ENCODE measurements at regions not wholly inside any gene's neighbourhood (a gene's known extent, or its start where the extent isn't known, plus 50 kb on each side); places are given as distances from the start of the nearest gene placed in this dataset.

DNA sequence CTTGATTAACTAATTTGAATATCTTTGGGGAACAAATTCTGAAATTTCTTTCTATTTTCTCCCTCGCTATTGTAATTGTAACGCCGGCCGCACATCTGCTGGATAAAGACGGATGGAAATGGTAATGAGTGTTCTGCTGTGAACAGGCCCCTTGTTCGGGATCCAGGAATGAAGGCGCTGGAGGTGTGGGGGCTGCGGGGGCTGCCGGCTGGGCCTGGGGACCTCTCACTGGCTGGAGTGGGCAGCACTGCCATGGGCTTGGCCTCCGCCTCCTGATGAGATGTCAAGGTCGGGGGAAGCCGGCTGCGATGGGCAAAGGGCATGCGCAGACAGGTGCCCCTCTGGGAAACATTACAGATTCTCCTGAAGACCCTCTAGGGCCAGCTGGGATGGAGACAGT lies 175.4 kb downstream of the PHETA1 start:
- Histone ChIP-seq H3K27ac (ENCODE audit: low read depth, low read length) (no peak overlapping the region), H3K79me2 (ENCODE audit: control insufficient read depth, insufficient read depth, low read length, poor library complexity) (no peaks in the 10 kb centered on the region), H4K8ac (ENCODE audit: low read depth, low read length) (no peak overlapping the region), H3K18ac (ENCODE audit: low read length) (no peak overlapping the region), H2BK120ac (ENCODE audit: insufficient read depth, low read length, poor library complexity) (no peak overlapping the region), H4K12ac (ENCODE audit: low read depth, low read length) (no peak overlapping the region), H2AFZ (ENCODE audit: insufficient read depth, low read length, poor library complexity) (no peak overlapping the region), H2BK5ac (ENCODE audit: low read depth, low read length, poor library complexity) (no peak overlapping the region), H3K9me3 (ENCODE audit: insufficient read depth, low read depth, low read length) (no peaks in the 10 kb centered on the region), H4K91ac (ENCODE audit: low read depth, low read length) (no peak overlapping the region), H2BK12ac (ENCODE audit: low read length) (no peak overlapping the region), H3K14ac (ENCODE audit: low read length) (no peak overlapping the region), H3K79me1 (ENCODE audit: low read length) (no peaks in the 10 kb centered on the region), H3K27me3 (ENCODE audit: insufficient read depth, low read length) (no peaks in the 10 kb centered on the region), H3K23ac (ENCODE audit: low read length) (no peak overlapping the region), H3K4me1 (ENCODE audit: control insufficient read depth in 1 of 2, insufficient read depth in 2 of 2, low read length in 2 of 2) (no peaks in the 10 kb centered on the region), H3K9ac (ENCODE audit: low read length) (no peak overlapping the region), H2AK5ac (ENCODE audit: low read length) (no peak overlapping the region), H3K4me2 (ENCODE audit: low read length) (no peak overlapping the region), H3K4ac (ENCODE audit: low read depth, low read length) (no peak overlapping the region), H3K36me3 (ENCODE audit: control insufficient read depth in 1 of 2, insufficient read depth in 2 of 2, low read length in 2 of 2) (no peaks in the 10 kb centered on the region), H3K4me3 (ENCODE audit: low read depth, low read length) (no peak overlapping the region)
- no CpG with 5 or more reads among the region's 14 CpGs for WGBS (ENCODE audit: extremely low coverage, insufficient coverage, insufficient read length)
- no peak for DNase-seq

DNA sequence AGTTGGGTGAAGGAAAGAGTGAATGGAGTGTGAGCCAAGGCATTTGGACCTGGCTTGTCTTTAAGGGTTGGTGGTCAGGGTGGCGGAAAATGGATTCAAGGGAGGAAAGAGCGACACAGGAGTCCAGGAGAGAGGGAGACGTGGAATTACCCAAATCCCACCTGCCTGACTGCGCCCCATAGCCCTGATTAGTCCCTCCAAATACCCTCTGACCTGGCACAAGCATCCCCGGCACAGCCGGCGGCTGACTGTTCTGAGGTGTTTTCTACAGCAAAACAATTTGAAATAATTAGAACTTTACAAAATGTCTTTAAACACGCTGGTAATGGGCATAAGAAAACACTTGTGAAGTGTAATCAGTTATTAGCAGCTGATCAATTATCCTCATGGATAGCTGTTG lies 175.8 kb downstream of the PHETA1 start:
- no peaks in the 10 kb centered on the region for H3K79me2 ChIP-seq (ENCODE audit: control insufficient read depth, insufficient read depth, low read length, poor library complexity)
- no CpG with 5 or more reads among the region's 8 CpGs for WGBS (ENCODE audit: extremely low coverage, insufficient coverage, insufficient read length)
- no peak overlapping the region for H2BK120ac ChIP-seq (ENCODE audit: insufficient read depth, low read length, poor library complexity)
- H3K4ac ChIP-seq (ENCODE audit: low read depth, low read length), result no peak overlapping the region
- no peaks in the 10 kb centered on the region for H3K27me3 ChIP-seq (ENCODE audit: insufficient read depth, low read length)
- no peak overlapping the region for H4K12ac ChIP-seq (ENCODE audit: low read depth, low read length)
- H2BK5ac ChIP-seq (ENCODE audit: low read depth, low read length, poor library complexity), result no peak overlapping the region
- no peak overlapping the region for H3K23ac ChIP-seq (ENCODE audit: low read length)
- H3K9me3 ChIP-seq (ENCODE audit: insufficient read depth, low read depth, low read length), result no peaks in the 10 kb centered on the region
- no peaks in the 10 kb centered on the region for H3K79me1 ChIP-seq (ENCODE audit: low read length)
- H4K91ac ChIP-seq (ENCODE audit: low read depth, low read length), result no peak overlapping the region
- H2AFZ ChIP-seq (ENCODE audit: insufficient read depth, low read length, poor library complexity), result no peak overlapping the region
- no peak overlapping the region for H2AK5ac ChIP-seq (ENCODE audit: low read length)
- H2BK12ac ChIP-seq (ENCODE audit: low read length), result no peak overlapping the region
- no peak overlapping the region for H3K14ac ChIP-seq (ENCODE audit: low read length)
- no peak overlapping the region for H3K9ac ChIP-seq (ENCODE audit: low read length)
- no peak overlapping the region for H3K4me3 ChIP-seq (ENCODE audit: low read depth, low read length)
- H4K8ac ChIP-seq (ENCODE audit: low read depth, low read length), result no peak overlapping the region
- no peaks in the 10 kb centered on the region for H3K36me3 ChIP-seq (ENCODE audit: control insufficient read depth in 1 of 2, insufficient read depth in 2 of 2, low read length in 2 of 2)
- DNase-seq, result no peak
- no peak overlapping the region for H3K18ac ChIP-seq (ENCODE audit: low read length)
- no peak overlapping the region for H3K4me2 ChIP-seq (ENCODE audit: low read length)
- H3K27ac ChIP-seq (ENCODE audit: low read depth, low read length), result no peak overlapping the region
- H3K4me1 ChIP-seq (ENCODE audit: control insufficient read depth in 1 of 2, insufficient read depth in 2 of 2, low read length in 2 of 2), result no peaks in the 10 kb centered on the region

DNA sequence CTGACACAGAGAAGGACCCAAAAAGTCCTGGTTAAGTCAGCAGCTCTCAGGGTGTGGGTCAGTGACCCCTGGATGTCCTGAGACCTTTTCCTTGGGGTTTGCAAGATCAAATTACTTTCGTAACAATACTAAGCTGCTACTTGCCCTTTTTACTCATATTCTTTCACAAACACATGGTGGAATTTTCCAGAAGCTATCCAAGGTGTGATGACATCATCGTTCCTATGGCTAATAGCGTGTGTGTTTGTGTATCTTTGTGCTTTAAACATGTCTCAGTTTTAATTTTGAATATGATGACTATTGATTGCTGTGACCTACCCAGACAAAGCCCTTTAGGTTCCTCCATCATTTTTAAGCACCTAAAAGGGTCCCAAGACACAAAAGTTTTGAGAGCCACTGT lies 176.2 kb downstream of the PHETA1 start:
- DNase-seq, result no peak
- no CpG with 5 or more reads among the region's 3 CpGs for WGBS (ENCODE audit: extremely low coverage, insufficient coverage, insufficient read length)

DNA sequence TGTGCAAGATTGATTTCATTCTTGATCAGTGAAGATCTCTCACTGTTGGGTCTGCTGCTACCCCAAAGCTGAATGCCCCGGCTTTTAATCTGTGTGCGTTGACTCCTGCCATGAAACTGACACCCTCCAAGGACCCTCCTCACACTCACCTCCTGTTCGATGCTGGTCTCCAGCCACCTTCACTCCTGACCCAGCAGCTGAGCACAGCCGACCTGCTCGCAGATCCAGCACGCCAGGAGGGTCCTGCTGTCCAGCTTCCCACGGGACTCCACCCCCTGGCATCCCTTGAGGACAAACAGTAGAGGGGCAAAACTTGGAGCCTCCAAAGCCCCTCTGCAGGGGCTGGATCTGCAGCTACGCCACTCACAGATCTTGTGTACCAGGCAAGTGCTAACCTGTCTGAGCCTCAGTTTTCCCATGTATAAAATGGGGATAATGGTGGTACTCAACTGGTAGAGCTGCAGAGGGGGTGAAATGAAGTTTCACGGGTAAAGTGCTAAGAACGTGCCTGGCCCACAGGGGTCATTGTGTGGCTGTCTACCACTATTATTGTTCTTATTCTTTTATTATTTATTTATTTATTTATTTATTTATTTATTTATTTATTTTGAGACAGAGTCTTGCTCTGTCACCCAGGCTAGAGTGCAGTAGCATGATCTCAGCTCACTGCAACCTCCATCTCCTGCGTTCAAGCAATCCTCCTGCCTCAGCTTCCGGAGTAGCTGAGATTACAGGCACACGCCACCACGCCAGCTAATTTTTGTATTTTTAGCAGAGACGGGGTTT lies 178.0 kb downstream of the PHETA1 start:
- Histone ChIP-seq H3K4me3 (ENCODE audit: low read depth, low read length) (no peak overlapping the region), H3K4me1 (ENCODE audit: control insufficient read depth in 1 of 2, insufficient read depth in 2 of 2, low read length in 2 of 2) (no peaks in the 10 kb centered on the region), H3K27ac (ENCODE audit: low read depth, low read length) (no peak overlapping the region), H3K18ac (ENCODE audit: low read length) (no peak overlapping the region), H3K79me2 (ENCODE audit: control insufficient read depth, insufficient read depth, low read length, poor library complexity) (no peaks in the 10 kb centered on the region), H3K23ac (ENCODE audit: low read length) (no peak overlapping the region), H2BK5ac (ENCODE audit: low read depth, low read length, poor library complexity) (no peak overlapping the region), H2BK12ac (ENCODE audit: low read length) (no peak overlapping the region), H3K14ac (ENCODE audit: low read length) (no peak overlapping the region), H2BK120ac (ENCODE audit: insufficient read depth, low read length, poor library complexity) (no peak overlapping the region), H3K27me3 (ENCODE audit: insufficient read depth, low read length) (no peaks in the 10 kb centered on the region), H3K4ac (ENCODE audit: low read depth, low read length) (no peak overlapping the region), H3K9me3 (ENCODE audit: insufficient read depth, low read depth, low read length) (no peaks in the 10 kb centered on the region), H2AFZ (ENCODE audit: insufficient read depth, low read length, poor library complexity) (no peak overlapping the region), H3K9ac (ENCODE audit: low read length) (no peak overlapping the region), H4K8ac (ENCODE audit: low read depth, low read length) (no peak overlapping the region), H3K4me2 (ENCODE audit: low read length) (no peak overlapping the region), H3K79me1 (ENCODE audit: low read length) (no peaks in the 10 kb centered on the region), H4K91ac (ENCODE audit: low read depth, low read length) (no peak overlapping the region), H3K36me3 (ENCODE audit: control insufficient read depth in 1 of 2, insufficient read depth in 2 of 2, low read length in 2 of 2) (no peaks in the 10 kb centered on the region), H2AK5ac (ENCODE audit: low read length) (no peak overlapping the region), H4K12ac (ENCODE audit: low read depth, low read length) (no peak overlapping the region)
- no CpG with 5 or more reads among the region's 15 CpGs for WGBS (ENCODE audit: extremely low coverage, insufficient coverage, insufficient read length)
- DNase-seq, result no peak

More for the DNA sequence above, 176.2 kb downstream of the PHETA1 start:
- Histone ChIP-seq H4K91ac (ENCODE audit: low read depth, low read length) (no peak overlapping the region), H3K4ac (ENCODE audit: low read depth, low read length) (no peak overlapping the region), H3K4me1 (ENCODE audit: control insufficient read depth in 1 of 2, insufficient read depth in 2 of 2, low read length in 2 of 2) (no peaks in the 10 kb centered on the region), H3K18ac (ENCODE audit: low read length) (no peak overlapping the region), H3K79me1 (ENCODE audit: low read length) (no peaks in the 10 kb centered on the region), H3K27me3 (ENCODE audit: insufficient read depth, low read length) (no peaks in the 10 kb centered on the region), H3K36me3 (ENCODE audit: control insufficient read depth in 1 of 2, insufficient read depth in 2 of 2, low read length in 2 of 2) (no peaks in the 10 kb centered on the region), H3K9me3 (ENCODE audit: insufficient read depth, low read depth, low read length) (no peaks in the 10 kb centered on the region), H3K4me3 (ENCODE audit: low read depth, low read length) (no peak overlapping the region), H2AK5ac (ENCODE audit: low read length) (no peak overlapping the region), H3K79me2 (ENCODE audit: control insufficient read depth, insufficient read depth, low read length, poor library complexity) (no peaks in the 10 kb centered on the region), H4K12ac (ENCODE audit: low read depth, low read length) (no peak overlapping the region), H3K9ac (ENCODE audit: low read length) (no peak overlapping the region), H2BK12ac (ENCODE audit: low read length) (no peak overlapping the region), H2BK120ac (ENCODE audit: insufficient read depth, low read length, poor library complexity) (no peak overlapping the region), H4K8ac (ENCODE audit: low read depth, low read length) (no peak overlapping the region), H3K27ac (ENCODE audit: low read depth, low read length) (no peak overlapping the region), H2BK5ac (ENCODE audit: low read depth, low read length, poor library complexity) (no peak overlapping the region), H3K23ac (ENCODE audit: low read length) (no peak overlapping the region), H3K14ac (ENCODE audit: low read length) (no peak overlapping the region), H3K4me2 (ENCODE audit: low read length) (no peak overlapping the region), H2AFZ (ENCODE audit: insufficient read depth, low read length, poor library complexity) (no peak overlapping the region)
